NCI-H510A treated with DMSO at 0.1 percent for 48 hours (cell line): ENCODE measurements at regions not wholly inside any gene's neighbourhood (a gene's known extent, or its start where the extent isn't known, plus 50 kb on each side); places are given as distances from the start of the nearest gene placed in this dataset.

ENCODE experiments used
- DNase-seq: peaks from one replicate; lab custom pipeline; 2025; lab: John Stamatoyannopoulos, UW

- DNase-seq = no peak
These were observed 504.4 kb upstream of the WWC1 start for GRCh38 chr5:167786871-167787578.

GRCh38 chr5:167790045-167790444 is 501.4 kb upstream of the WWC1 start:
- no peak for DNase-seq

- no peak for DNase-seq
These were observed 500.8 kb upstream of the WWC1 start for GRCh38 chr5:167790462-167791260.

- DNase-seq = no peak
These were observed 498.9 kb upstream of the WWC1 start for GRCh38 chr5:167792514-167792913.

GRCh38 chr5:167793700-167794099 is 497.7 kb upstream of the WWC1 start:
- no peak for DNase-seq

GRCh38 chr5:167794121-167794520 is 497.3 kb upstream of the WWC1 start:
- no peak for DNase-seq

- DNase-seq = no peak
These were observed 494.8 kb upstream of the WWC1 start for GRCh38 chr5:167796672-167797071.

GRCh38 chr5:167797933-167798332 is 493.5 kb upstream of the WWC1 start:
- DNase-seq = no peak

GRCh38 chr5:167798448-167798847 is 493.0 kb upstream of the WWC1 start:
- DNase-seq = no peak

- DNase-seq = no peak
These were observed 491.0 kb upstream of the WWC1 start for GRCh38 chr5:167800427-167800826.

GRCh38 chr5:167801999-167802398 is 489.4 kb upstream of the WWC1 start:
- DNase-seq = no peak

- no peak for DNase-seq
These were observed 488.6 kb upstream of the WWC1 start for GRCh38 chr5:167802755-167803431.

- no peak for DNase-seq
These were observed 486.8 kb upstream of the WWC1 start for GRCh38 chr5:167804512-167805220.

- no peak for DNase-seq
These were observed 480.9 kb upstream of the WWC1 start for GRCh38 chr5:167810573-167810972.

- no peak for DNase-seq
These were observed 478.6 kb upstream of the WWC1 start for GRCh38 chr5:167812871-167813270.

GRCh38 chr5:167813389-167813788 is 478.1 kb upstream of the WWC1 start:
- no peak for DNase-seq

- no peak for DNase-seq
These were observed 477.4 kb upstream of the WWC1 start for GRCh38 chr5:167814040-167814439.

- no peak for DNase-seq
These were observed 476.6 kb upstream of the WWC1 start for GRCh38 chr5:167814828-167815227.

GRCh38 chr5:167816354-167816753 is 475.1 kb upstream of the WWC1 start:
- no peak for DNase-seq

GRCh38 chr5:167816864-167817263 is 474.6 kb upstream of the WWC1 start:
- DNase-seq = no peak

GRCh38 chr5:167819406-167819805 is 472.0 kb upstream of the WWC1 start:
- DNase-seq = no peak
